ENCODE measurements at regions not wholly inside any gene's neighbourhood (a gene's known extent, or its start where the extent isn't known, plus 50 kb on each side); places are given as distances from the start of the nearest gene placed in this dataset.

GRCh38 chr21:22544747-22545146, 1546.5 kb downstream of the NCAM2 start:
- Mint-ChIP-seq H3K27me3 (no peaks in the 10 kb centered on the region), H3K4me3 (no peak overlapping the region), H3K4me1 (no peaks in the 10 kb centered on the region), H3K9me3 (peaks cover 3 to 13% (median 5%) of the 10 kb centered on the region in 7 donors), H3K36me3 (no peaks in the 10 kb centered on the region), H3K27ac (peak overlapping the region in 1 of 6 donors; percentile 40)
- ATAC-seq (ENCODE audit: low read depth in 2 of 2) (no peak), DNase-seq (no peak)

GRCh38 chr21:22552390-22552789, 1554.2 kb downstream of the NCAM2 start:
- Mint-ChIP-seq H3K27me3 (no peaks in the 10 kb centered on the region), H3K36me3 (no peaks in the 10 kb centered on the region), H3K4me1 (no peaks in the 10 kb centered on the region), H3K27ac (no peak overlapping the region), H3K4me3 (no peak overlapping the region), H3K9me3 (no peaks in the 10 kb centered on the region)
- ATAC-seq (ENCODE audit: low read depth in 2 of 2) (no peak), DNase-seq (no peak)

- no peak overlapping the region for H3K4me3 Mint-ChIP-seq
- DNase-seq (no peak), ATAC-seq (ENCODE audit: low read depth in 2 of 2) (no peak)
- H3K36me3 Mint-ChIP-seq = no peaks in the 10 kb centered on the region
- no peak overlapping the region for H3K27ac Mint-ChIP-seq
- no peaks in the 10 kb centered on the region for H3K4me1 Mint-ChIP-seq
- no peaks in the 10 kb centered on the region for H3K9me3 Mint-ChIP-seq
- no peaks in the 10 kb centered on the region for H3K27me3 Mint-ChIP-seq
These were observed 1556.6 kb downstream of the NCAM2 start for GRCh38 chr21:22554690-22555316.

DNA sequence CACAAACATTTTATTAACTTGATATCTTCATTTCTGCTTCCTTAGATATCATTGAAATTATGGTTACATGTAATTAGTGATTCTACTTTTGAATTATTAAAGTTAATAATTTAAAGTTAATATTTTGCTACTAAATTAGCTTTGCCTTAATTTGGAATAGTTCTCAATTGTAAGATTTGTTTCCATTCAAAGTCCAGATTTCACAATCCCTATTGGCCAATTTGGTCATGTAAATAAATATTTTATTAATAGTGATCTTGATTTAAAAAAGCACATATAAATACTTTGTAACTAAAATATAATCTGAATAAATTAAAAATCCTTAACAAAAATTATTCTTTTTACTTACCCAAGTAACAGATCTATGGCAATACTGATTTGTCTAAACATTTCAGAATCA, 1558.6 kb downstream of the NCAM2 start:
- Mint-ChIP-seq H3K4me3 (no peak overlapping the region), H3K36me3 (no peaks in the 10 kb centered on the region), H3K9me3 (peaks cover 0 to 4% (median 0%) of the 10 kb centered on the region in 7 donors), H3K27me3 (no peaks in the 10 kb centered on the region), H3K4me1 (no peaks in the 10 kb centered on the region), H3K27ac (no peak overlapping the region)
- ATAC-seq (ENCODE audit: low read depth in 2 of 2) (no peak), DNase-seq (no peak)

- ATAC-seq (ENCODE audit: low read depth in 2 of 2) = no peak
These were observed 1563.7 kb downstream of the NCAM2 start for GRCh38 chr21:22561946-22562345.

GRCh38 chr21:22573834-22574233, 1575.6 kb downstream of the NCAM2 start:
- ATAC-seq (ENCODE audit: low read depth in 2 of 2) = no peak
- peaks cover 0 to 2% (median 0%) of the 10 kb centered on the region in 7 donors for H3K9me3 Mint-ChIP-seq
- no peak overlapping the region for H3K4me3 Mint-ChIP-seq

More at GRCh38 chr21:22561946-22562345, 1563.7 kb downstream of the NCAM2 start:
- H3K27me3 Mint-ChIP-seq = no peaks in the 10 kb centered on the region
- no peak overlapping the region for H3K27ac Mint-ChIP-seq
- H3K4me1 Mint-ChIP-seq = no peaks in the 10 kb centered on the region
- DNase-seq = no peak
- no peak overlapping the region for H3K4me3 Mint-ChIP-seq
- H3K36me3 Mint-ChIP-seq = no peaks in the 10 kb centered on the region
- H3K9me3 Mint-ChIP-seq = peaks cover 0 to 4% (median 0%) of the 10 kb centered on the region in 7 donors

GRCh38 chr21:22575165-22575584, 1577.0 kb downstream of the NCAM2 start:
- Mint-ChIP-seq H3K9me3 (peaks cover 0 to 2% (median 0%) of the 10 kb centered on the region in 7 donors), H3K27ac (no peak overlapping the region), H3K36me3 (no peaks in the 10 kb centered on the region), H3K4me1 (peaks cover 0 to 9% (median 4%) of the 10 kb centered on the region in 3 donors), H3K27me3 (no peaks in the 10 kb centered on the region), H3K4me3 (peak overlapping the region in 1 of 8 donors; percentile 6)
- DNase-seq = no peak
- ATAC-seq (ENCODE audit: low read depth in 2 of 2) = peak; percentile 55 to 61

More at GRCh38 chr21:22573834-22574233, 1575.6 kb downstream of the NCAM2 start:
- peaks cover 0 to 9% (median 4%) of the 10 kb centered on the region in 3 donors for H3K4me1 Mint-ChIP-seq
- no peaks in the 10 kb centered on the region for H3K27me3 Mint-ChIP-seq
- no peak for DNase-seq
- H3K27ac Mint-ChIP-seq = no peak overlapping the region
- no peaks in the 10 kb centered on the region for H3K36me3 Mint-ChIP-seq

DNA sequence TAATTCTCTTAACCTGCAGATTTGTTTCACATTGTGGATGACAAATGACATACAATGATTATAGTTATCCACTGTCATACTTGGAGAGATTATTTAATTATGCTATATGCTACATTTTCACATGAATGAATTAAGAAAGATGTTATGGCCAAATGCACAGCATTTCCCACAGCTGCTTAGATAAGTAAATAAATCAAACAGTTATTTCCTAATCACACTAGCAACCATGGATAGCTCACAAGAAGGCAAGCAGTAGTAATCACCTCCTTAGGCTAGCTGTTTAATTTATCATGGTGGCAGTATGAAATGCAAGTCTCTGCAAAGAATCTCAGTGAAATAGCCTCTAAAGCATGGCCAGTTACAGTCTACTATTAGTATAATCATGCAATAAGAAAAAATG, 1581.5 kb downstream of the NCAM2 start:
- Mint-ChIP-seq H3K4me3 (no peak overlapping the region), H3K4me1 (peaks cover 1 to 6% (median 3%) of the 10 kb centered on the region in 3 donors), H3K27ac (peak overlapping the region in 1 of 6 donors; percentile 47), H3K9me3 (peaks cover 0 to 2% (median 0%) of the 10 kb centered on the region in 7 donors), H3K27me3 (no peaks in the 10 kb centered on the region), H3K36me3 (no peaks in the 10 kb centered on the region)
- ATAC-seq (ENCODE audit: low read depth in 2 of 2) (no peak), DNase-seq (no peak)

DNA sequence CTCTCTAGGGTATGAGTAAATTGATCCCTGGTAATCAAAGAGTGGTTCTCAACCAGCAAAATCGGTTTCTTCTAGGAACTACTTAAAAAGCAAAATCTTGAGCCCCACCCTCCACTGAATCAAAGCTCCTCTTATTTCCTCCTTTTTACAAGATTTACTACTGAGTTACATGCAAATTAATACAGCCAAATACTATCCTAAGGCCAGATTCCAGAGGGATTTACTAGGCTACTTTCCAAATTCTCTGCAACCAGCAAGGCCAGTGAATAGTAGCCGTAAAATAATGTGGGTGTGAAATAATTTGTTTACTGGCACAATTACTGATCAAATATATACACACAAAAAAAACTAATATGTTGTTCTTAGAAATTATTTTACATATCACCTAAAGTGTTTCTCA, 1583.8 kb downstream of the NCAM2 start:
- H3K4me3 Mint-ChIP-seq = no peak overlapping the region
- no peak for ATAC-seq (ENCODE audit: low read depth in 2 of 2)
- peaks cover 11 to 16% (median 16%) of the 10 kb centered on the region in 3 donors for H3K4me1 Mint-ChIP-seq
- peaks cover 3 to 12% (median 6%) of the 10 kb centered on the region in 7 donors for H3K9me3 Mint-ChIP-seq
- H3K27me3 Mint-ChIP-seq = no peaks in the 10 kb centered on the region
- no peak for DNase-seq
- H3K27ac Mint-ChIP-seq = no peak overlapping the region
- H3K36me3 Mint-ChIP-seq = no peaks in the 10 kb centered on the region

GRCh38 chr21:22584308-22584707, 1586.1 kb downstream of the NCAM2 start:
- Mint-ChIP-seq H3K27me3 (no peaks in the 10 kb centered on the region), H3K4me3 (peak overlapping the region in 1 of 8 donors; percentile 35), H3K36me3 (no peaks in the 10 kb centered on the region), H3K4me1 (peaks cover 11 to 16% (median 16%) of the 10 kb centered on the region in 3 donors), H3K27ac (no peak overlapping the region), H3K9me3 (peaks cover 3 to 12% (median 5%) of the 10 kb centered on the region in 7 donors)
- DNase-seq (no peak), ATAC-seq (ENCODE audit: low read depth in 2 of 2) (no peak)

DNA sequence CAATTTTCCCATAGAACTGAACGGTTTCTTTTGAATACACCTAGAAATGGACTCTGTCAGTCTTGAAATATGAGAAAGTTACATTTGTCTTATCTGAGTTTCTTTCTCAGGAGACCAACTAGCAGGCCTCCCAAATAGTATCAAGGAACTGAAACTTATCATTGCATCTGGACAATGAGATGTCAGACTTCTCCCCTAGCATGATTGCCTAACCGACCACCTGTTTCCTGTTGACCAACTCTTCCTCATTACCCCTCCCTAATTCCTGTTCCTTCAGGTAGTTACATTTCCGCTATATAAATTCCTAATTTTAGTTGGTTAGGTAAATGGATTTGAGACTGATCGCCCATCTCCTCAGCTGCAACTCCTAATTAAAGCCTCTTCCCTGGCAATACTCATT, 1587.3 kb downstream of the NCAM2 start:
- ATAC-seq (ENCODE audit: low read depth in 2 of 2) (peak; percentile 28 to 55), DNase-seq (no peak)
- Mint-ChIP-seq H3K4me1 (peaks cover 11 to 16% (median 16%) of the 10 kb centered on the region in 3 donors), H3K27ac (peak overlapping the region in 3 of 6 donors; percentile 6 to 87 (median 82)), H3K27me3 (no peaks in the 10 kb centered on the region), H3K9me3 (peaks cover 3 to 12% (median 5%) of the 10 kb centered on the region in 7 donors), H3K4me3 (peak overlapping the region in 3 of 8 donors; percentile 3 to 62 (median 38)), H3K36me3 (no peaks in the 10 kb centered on the region)

- no peak for ATAC-seq (ENCODE audit: low read depth in 2 of 2)
- Mint-ChIP-seq H3K27me3 (no peaks in the 10 kb centered on the region), H3K27ac (no peak overlapping the region), H3K36me3 (no peaks in the 10 kb centered on the region), H3K9me3 (peaks cover 0 to 9% (median 6%) of the 10 kb centered on the region in 7 donors), H3K4me1 (no peaks in the 10 kb centered on the region), H3K4me3 (no peak overlapping the region)
- DNase-seq = no peak
These were observed 1599.5 kb downstream of the NCAM2 start for GRCh38 chr21:22597660-22598255.

DNA sequence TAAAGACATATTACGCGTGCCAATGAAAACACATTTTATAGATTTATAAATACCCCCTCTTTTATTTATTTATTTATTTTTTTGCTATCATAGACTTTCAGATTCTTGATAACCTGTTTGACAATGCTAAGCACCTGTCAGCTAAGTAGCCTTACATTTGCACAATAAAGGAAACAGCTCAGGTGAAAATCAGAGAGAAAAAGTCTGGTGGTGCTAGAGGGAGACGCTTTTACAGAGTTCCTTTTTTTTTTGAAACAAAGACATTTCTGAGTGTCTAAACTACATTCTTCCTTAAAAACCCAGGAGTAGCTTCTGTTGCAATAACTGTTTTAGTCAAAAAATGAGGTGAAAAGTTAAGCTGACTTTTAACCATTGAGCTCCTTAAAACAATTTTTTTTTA, 1611.6 kb downstream of the NCAM2 start:
- no peaks in the 10 kb centered on the region for H3K27me3 Mint-ChIP-seq
- DNase-seq = no peak
- H3K9me3 Mint-ChIP-seq = peaks cover 0 to 5% (median 0%) of the 10 kb centered on the region in 7 donors
- no peaks in the 10 kb centered on the region for H3K4me1 Mint-ChIP-seq
- H3K4me3 Mint-ChIP-seq = no peak overlapping the region
- no peak overlapping the region for H3K27ac Mint-ChIP-seq
- ATAC-seq (ENCODE audit: low read depth in 2 of 2) = no peak
- H3K36me3 Mint-ChIP-seq = no peaks in the 10 kb centered on the region

- DNase-seq (no peak), ATAC-seq (ENCODE audit: low read depth in 2 of 2) (no peak)
- Mint-ChIP-seq H3K36me3 (no peaks in the 10 kb centered on the region), H3K4me3 (no peak overlapping the region), H3K27ac (no peak overlapping the region), H3K4me1 (no peaks in the 10 kb centered on the region), H3K27me3 (no peaks in the 10 kb centered on the region), H3K9me3 (peaks cover 0 to 2% (median 0%) of the 10 kb centered on the region in 7 donors)
These were observed 1629.7 kb downstream of the NCAM2 start for GRCh38 chr21:22627911-22628310.
